VCaP (cell line): ENCODE measurements at regions not wholly inside any gene's neighbourhood (a gene's known extent, or its start where the extent isn't known, plus 50 kb on each side); places are given as distances from the start of the nearest gene placed in this dataset.

ENCODE experiments used
- H3K27ac ChIP-seq: fragments of 450-650 bp; 2 replicates; pipeline ENCODE4 v1.5.1; 2017
- TF ChIP-seq, protein P1 (sequence below): fragments of 450-650 bp; conservative IDR thresholded peaks from 2 replicates; pipeline ENCODE4 v1.5.1; 2017; ENCODE audit warnings: mild to moderate bottlenecking, moderate library complexity

DNA sequence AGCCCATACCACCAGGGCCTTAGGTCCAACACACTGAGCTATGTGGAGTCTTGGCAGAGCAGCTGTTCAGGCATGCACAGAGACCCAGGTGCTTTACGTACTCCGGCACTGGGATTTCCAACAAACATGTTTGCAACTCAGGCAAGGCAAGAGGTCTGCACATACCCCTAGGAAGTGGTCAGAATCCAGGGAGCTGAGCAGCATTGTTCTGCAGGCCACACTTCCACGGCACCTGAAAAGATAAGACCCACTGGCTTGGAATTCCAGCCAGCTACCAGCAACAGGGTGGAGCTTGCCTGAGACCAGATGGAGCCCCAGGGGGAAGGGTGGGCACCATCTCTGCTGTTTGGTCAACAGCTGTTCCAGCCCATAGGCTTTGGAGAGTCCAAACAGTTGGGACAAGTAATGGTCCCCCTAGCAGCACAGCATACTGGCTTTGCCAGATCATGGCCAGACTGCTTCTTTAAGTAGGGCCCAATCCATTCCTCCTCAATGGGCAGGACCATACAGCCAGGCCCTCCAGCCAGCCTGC, 51.7 kb upstream of the LRRC8B start:
- H3K27ac ChIP-seq, result no peak overlapping the region
- TF ChIP-seq, protein P1, sequence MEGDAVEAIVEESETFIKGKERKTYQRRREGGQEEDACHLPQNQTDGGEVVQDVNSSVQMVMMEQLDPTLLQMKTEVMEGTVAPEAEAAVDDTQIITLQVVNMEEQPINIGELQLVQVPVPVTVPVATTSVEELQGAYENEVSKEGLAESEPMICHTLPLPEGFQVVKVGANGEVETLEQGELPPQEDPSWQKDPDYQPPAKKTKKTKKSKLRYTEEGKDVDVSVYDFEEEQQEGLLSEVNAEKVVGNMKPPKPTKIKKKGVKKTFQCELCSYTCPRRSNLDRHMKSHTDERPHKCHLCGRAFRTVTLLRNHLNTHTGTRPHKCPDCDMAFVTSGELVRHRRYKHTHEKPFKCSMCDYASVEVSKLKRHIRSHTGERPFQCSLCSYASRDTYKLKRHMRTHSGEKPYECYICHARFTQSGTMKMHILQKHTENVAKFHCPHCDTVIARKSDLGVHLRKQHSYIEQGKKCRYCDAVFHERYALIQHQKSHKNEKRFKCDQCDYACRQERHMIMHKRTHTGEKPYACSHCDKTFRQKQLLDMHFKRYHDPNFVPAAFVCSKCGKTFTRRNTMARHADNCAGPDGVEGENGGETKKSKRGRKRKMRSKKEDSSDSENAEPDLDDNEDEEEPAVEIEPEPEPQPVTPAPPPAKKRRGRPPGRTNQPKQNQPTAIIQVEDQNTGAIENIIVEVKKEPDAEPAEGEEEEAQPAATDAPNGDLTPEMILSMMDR, result no peak
